DND-41 (cell line): ENCODE measurements at regions not wholly inside any gene's neighbourhood (a gene's known extent, or its start where the extent isn't known, plus 50 kb on each side); places are given as distances from the start of the nearest gene placed in this dataset.

Experiments
- ATAC-seq: fragments of 200-7000 bp; cut with Tn5 transposase; 3 replicates; pipeline ENCODE4 v1.9.1; 2021; ENCODE audit warnings: low read depth; ENCODE audit not compliant: insufficient read depth
- DNase-seq: peaks from one replicate; pipeline ENCODE4 v3.0.0-alpha.2; 2020
- H2AFZ ChIP-seq: 2 replicates; pipeline ENCODE4 v1.6.0; 2012; ENCODE audit warnings: low read depth, low read length
- H3K27ac ChIP-seq: 2 replicates; pipeline ENCODE4 v1.5.1; 2012; ENCODE audit warnings: low read length, inconsistent platforms
- H3K27me3 ChIP-seq: fragments of 200-600 bp; sonication (generic); 2 replicates; pipeline ENCODE4 v1.6.0; 2012; ENCODE audit warnings: low read length, mild to moderate bottlenecking, inconsistent platforms; ENCODE audit not compliant: insufficient read depth, poor library complexity
- H3K36me3 ChIP-seq: 2 replicates; pipeline ENCODE4 v1.5.1; 2012; ENCODE audit warnings: low read length, inconsistent platforms; ENCODE audit not compliant: insufficient read depth
- H3K4me1 ChIP-seq: 2 replicates; pipeline ENCODE4 v1.5.1; 2012; ENCODE audit warnings: mild to moderate bottlenecking, low read length; ENCODE audit not compliant: insufficient read depth
- H3K4me2 ChIP-seq: 2 replicates; pipeline ENCODE4 v1.6.0; 2012; ENCODE audit warnings: mild to moderate bottlenecking, moderate library complexity, low read length, inconsistent platforms; ENCODE audit not compliant: insufficient read depth
- H3K4me3 ChIP-seq, 2 experiments: fragments of 200-600 bp in 1 of 2; shearing (Covaris generic) in 1 of 2; 2 replicates each; pipeline ENCODE4 v1.5.1; 2012 to 2016; ENCODE audit warnings: inconsistent platforms in 2 of 2, low read length in 2 of 2, mild to moderate bottlenecking in 2 of 2, low read depth in 1 of 2, moderate library complexity in 1 of 2
- H3K79me2 ChIP-seq: 2 replicates; pipeline ENCODE4 v1.6.0; 2012; ENCODE audit warnings: low read length, inconsistent platforms; ENCODE audit not compliant: insufficient read depth
- H3K9ac ChIP-seq: 2 replicates; pipeline ENCODE4 v1.6.0; 2012; ENCODE audit warnings: low read depth, mild to moderate bottlenecking, inconsistent platforms, low read length, moderate library complexity
- H3K9me3 ChIP-seq: 2 replicates; pipeline ENCODE4 v1.5.1; 2012; ENCODE audit warnings: low read length, moderate library complexity, mild to moderate bottlenecking, inconsistent platforms; ENCODE audit not compliant: insufficient read depth, severe bottlenecking
- H4K20me1 ChIP-seq: 2 replicates; pipeline ENCODE4 v1.6.0; 2012; ENCODE audit warnings: low read length; ENCODE audit not compliant: insufficient read depth
- EZH2 ChIP-seq: IDR thresholded peaks from 3 replicates; pipeline ENCODE4 v1.6.1; 2012; ENCODE audit warnings: borderline replicate concordance, low read depth, mild to moderate bottlenecking, moderate library complexity, low read length, inconsistent platforms; ENCODE audit not compliant: severe bottlenecking
- TF ChIP-seq, protein P1 (sequence below): IDR thresholded peaks from 2 replicates; pipeline ENCODE4 v1.5.1; 2012; ENCODE audit warnings: borderline replicate concordance, low read length, moderate library complexity, mild to moderate bottlenecking; ENCODE audit not compliant: poor library complexity, severe bottlenecking; ENCODE audit errors: extremely low read depth

DNA sequence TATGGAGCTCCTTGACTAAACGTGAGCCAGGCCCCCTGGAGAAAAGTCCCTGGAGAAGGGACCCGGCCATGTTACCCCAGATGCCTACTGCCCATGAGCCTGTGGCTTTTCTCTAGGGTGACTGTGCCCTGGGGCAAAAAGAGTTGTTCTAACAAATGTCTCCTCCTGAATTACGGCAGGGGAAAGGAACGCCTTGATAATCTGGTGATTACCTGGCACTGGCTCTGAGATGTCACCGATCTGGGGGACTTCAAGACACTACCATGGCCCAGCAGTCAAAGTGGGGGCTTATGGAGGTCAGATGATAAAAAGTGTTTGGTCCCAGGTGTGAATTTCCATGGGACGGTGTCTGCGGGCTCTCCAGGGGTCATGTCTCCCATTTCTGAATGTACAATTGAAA is 140.7 kb downstream of the KLF13 start:
- TF ChIP-seq EZH2 = no peak
- TF ChIP-seq, protein P1, sequence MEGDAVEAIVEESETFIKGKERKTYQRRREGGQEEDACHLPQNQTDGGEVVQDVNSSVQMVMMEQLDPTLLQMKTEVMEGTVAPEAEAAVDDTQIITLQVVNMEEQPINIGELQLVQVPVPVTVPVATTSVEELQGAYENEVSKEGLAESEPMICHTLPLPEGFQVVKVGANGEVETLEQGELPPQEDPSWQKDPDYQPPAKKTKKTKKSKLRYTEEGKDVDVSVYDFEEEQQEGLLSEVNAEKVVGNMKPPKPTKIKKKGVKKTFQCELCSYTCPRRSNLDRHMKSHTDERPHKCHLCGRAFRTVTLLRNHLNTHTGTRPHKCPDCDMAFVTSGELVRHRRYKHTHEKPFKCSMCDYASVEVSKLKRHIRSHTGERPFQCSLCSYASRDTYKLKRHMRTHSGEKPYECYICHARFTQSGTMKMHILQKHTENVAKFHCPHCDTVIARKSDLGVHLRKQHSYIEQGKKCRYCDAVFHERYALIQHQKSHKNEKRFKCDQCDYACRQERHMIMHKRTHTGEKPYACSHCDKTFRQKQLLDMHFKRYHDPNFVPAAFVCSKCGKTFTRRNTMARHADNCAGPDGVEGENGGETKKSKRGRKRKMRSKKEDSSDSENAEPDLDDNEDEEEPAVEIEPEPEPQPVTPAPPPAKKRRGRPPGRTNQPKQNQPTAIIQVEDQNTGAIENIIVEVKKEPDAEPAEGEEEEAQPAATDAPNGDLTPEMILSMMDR = no peak
- H3K79me2 ChIP-seq = no peaks in the 10 kb centered on the region
- H3K9me3 ChIP-seq = no peaks in the 10 kb centered on the region
- H4K20me1 ChIP-seq = no peaks in the 10 kb centered on the region
- no peaks in the 10 kb centered on the region for H3K27me3 ChIP-seq
- no peak overlapping the region for H3K4me2 ChIP-seq
- H3K9ac ChIP-seq = no peak overlapping the region
- ATAC-seq (no peak), DNase-seq (no peak)
- H3K4me1 ChIP-seq = peaks cover 7% of the 10 kb centered on the region
- no peak overlapping the region for H3K4me3 ChIP-seq
- H2AFZ ChIP-seq = no peak overlapping the region
- no peak overlapping the region for H3K27ac ChIP-seq
- no peaks in the 10 kb centered on the region for H3K36me3 ChIP-seq

DNA sequence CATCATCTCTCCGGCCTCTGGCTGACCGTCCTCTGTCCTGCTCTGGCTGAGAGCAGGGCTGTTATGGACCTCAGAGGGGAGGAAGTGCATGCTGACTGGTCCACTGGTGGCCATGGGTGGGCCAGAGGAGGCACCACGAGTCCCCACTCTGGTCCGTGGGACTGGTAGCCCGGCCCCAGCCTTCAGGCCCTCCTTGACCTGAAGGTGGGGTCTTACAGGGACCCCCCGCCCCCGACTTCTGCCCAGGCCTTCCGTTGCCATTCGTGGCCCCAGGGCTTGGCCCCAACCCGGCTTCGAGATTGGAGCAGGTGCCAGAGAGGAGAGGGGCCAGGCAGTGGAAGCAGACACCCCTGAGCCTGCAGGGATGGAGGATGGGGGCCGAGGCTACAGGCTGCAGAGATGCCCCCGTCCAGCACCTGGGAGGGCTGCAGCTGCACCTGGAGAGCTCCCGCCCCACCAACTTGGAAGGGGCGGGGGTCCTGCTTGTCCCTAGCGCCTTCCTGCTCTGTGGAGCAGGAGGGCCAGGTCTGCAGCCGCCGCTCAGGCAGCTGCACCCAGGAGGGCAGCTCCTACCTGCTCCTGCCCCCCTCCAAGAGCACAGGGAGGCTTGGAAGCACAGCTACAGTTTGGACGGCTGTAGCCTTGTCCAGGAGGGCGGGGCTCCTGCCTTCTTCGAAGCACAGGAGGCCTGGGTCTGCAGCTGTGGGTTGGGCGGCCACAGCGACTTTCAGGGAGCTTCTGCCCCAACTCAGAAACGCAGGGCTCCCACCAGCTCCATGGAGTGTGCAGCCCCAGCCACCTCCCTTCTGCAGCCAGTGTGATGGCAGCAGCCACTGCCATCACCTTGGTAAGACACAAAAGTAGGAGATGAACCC is 142.5 kb downstream of the KLF13 start:
- TF ChIP-seq EZH2 = no peak
- TF ChIP-seq, protein P1 = no peak
- Histone ChIP-seq H3K27ac (no peak overlapping the region), H3K4me2 (no peak overlapping the region), H3K36me3 (no peaks in the 10 kb centered on the region), H3K79me2 (no peaks in the 10 kb centered on the region), H4K20me1 (no peaks in the 10 kb centered on the region), H3K4me3 (no peak overlapping the region), H3K9ac (no peak overlapping the region), H3K4me1 (peaks cover 23% of the 10 kb centered on the region), H2AFZ (no peak overlapping the region), H3K27me3 (no peaks in the 10 kb centered on the region), H3K9me3 (no peaks in the 10 kb centered on the region)
- DNase-seq (no peak), ATAC-seq (no peak)

DNA sequence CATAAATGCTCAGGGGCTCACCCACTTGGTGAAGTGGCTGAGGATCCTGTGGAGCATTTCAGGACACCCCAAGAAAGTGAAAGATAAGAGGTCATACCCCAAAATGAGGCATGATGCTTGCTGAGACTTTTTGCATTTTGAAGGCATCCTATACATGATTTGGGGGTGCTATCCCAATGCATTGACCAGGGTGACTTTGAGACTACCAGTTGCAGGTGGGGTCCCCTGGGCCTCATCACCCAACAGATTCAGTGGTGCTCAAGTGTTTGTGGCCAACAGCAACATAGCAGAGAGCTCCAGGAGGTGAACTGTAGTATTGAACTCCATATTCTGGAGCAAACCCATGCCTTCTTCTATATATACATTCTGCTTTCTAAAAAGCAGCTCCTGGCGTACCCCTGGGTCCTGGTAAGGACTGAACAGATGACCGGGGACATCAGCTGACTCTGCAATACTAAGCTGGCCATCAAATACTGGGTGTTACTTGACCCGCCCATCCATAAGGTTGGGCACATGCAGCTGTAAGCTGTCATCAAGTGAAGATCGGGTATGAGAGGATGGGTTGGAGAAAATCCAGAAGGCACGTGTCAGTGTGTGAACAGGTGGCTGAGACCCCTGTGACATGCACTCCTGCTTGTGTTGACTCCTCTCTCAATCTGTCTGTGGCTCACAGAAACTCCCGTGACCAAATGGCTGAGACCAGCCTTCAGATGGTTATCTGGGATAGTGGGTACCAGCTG is 143.3 kb downstream of the KLF13 start:
- H3K79me2 ChIP-seq = no peaks in the 10 kb centered on the region
- no peaks in the 10 kb centered on the region for H3K27me3 ChIP-seq
- H3K4me1 ChIP-seq = peaks cover 23% of the 10 kb centered on the region
- no peaks in the 10 kb centered on the region for H3K36me3 ChIP-seq
- H2AFZ ChIP-seq = no peak overlapping the region
- H3K9ac ChIP-seq = no peak overlapping the region
- DNase-seq (no peak), ATAC-seq (no peak)
- H3K27ac ChIP-seq = no peak overlapping the region
- H3K9me3 ChIP-seq = no peaks in the 10 kb centered on the region
- no peak overlapping the region for H3K4me2 ChIP-seq
- H4K20me1 ChIP-seq = no peaks in the 10 kb centered on the region
- H3K4me3 ChIP-seq = no peak overlapping the region
- TF ChIP-seq EZH2 = no peak
- TF ChIP-seq, protein P1 = no peak
